Testis (tissue), 2 donors: ENCODE measurements at regions not wholly inside any gene's neighbourhood (a gene's known extent, or its start where the extent isn't known, plus 50 kb on each side); places are given as distances from the start of the nearest gene placed in this dataset.

Experiments used
- DNase-seq: peaks from one replicate; pipeline ENCODE4 v3.0.0-alpha.2; 2019
- H3K27ac ChIP-seq, 2 donors: fragments of 200-600 bp; sonication (generic); one replicate each; pipeline ENCODE4 v1.5.1; 2019
- H3K27me3 ChIP-seq: fragments of 200-600 bp; sonication (generic); one replicate; pipeline ENCODE4 v1.5.1; 2019
- H3K36me3 ChIP-seq: fragments of 200-600 bp; sonication (generic); one replicate; pipeline ENCODE4 v1.5.1; 2017; ENCODE audit warnings: low read depth; ENCODE audit errors: missing control alignments
- H3K4me1 ChIP-seq: fragments of 200-600 bp; sonication (generic); one replicate; pipeline ENCODE4 v1.5.1; 2019
- H3K4me3 ChIP-seq, 2 donors: fragments of 200-600 bp; sonication (generic); one replicate each; pipeline ENCODE4 v1.5.1; 2017 to 2019
- H3K9me3 ChIP-seq: fragments of 200-600 bp; sonication (generic); one replicate; pipeline ENCODE4 v1.5.1; 2017
- CTCF ChIP-seq, 3 experiments: fragments of 450-650 bp in 2 of 3; fragments of 200-600 bp in 1 of 3; sonication (generic) in 1 of 3; IDR thresholded peaks; one replicate each; pipeline ENCODE4 v1.5.1; 2016 to 2019; ENCODE audit warnings: antibody characterized with exemption in 3 of 3, mild to moderate bottlenecking in 2 of 3, moderate library complexity in 1 of 3
- POLR2A ChIP-seq: fragments of 450-650 bp; IDR thresholded peaks from one replicate; pipeline ENCODE4 v1.6.1; 2017; ENCODE audit warnings: antibody characterized with exemption, mild to moderate bottlenecking, moderate library complexity
- WGBS, 2 donors: methylation state at CpG; one replicate each; pipeline ENCODE4 v1.1.5; 2018; 5-methylcytosine and 5-hydroxymethylcytosine counted together
- intact Hi-C: fragments of 100-400 bp; cut with DNase I; formaldehyde crosslinking; loops from one replicate; pipeline ENCODE4 v1.15.1; 2023; ENCODE audit warnings: low total_unique reads

- no peaks in the 10 kb centered on the region for H3K9me3 ChIP-seq
- no peak for DNase-seq
- TF ChIP-seq POLR2A: no peak
- TF ChIP-seq CTCF (IDR thresholded peaks at IDR 0.05): no peak
- no peaks in the 10 kb centered on the region for H3K4me1 ChIP-seq
- intact Hi-C loops: no loop called here
- H3K36me3 ChIP-seq: no peaks in the 10 kb centered on the region
- H3K27me3 ChIP-seq: no peaks in the 10 kb centered on the region
- 90 to 96% methylated on average over 3 of the region's 3 CpGs for WGBS, 2 donors
- H3K4me3 ChIP-seq: no peak overlapping the region
- H3K27ac ChIP-seq: no peak overlapping the region
These were observed 390.8 kb downstream of the SLITRK6 start for GRCh38 chr13:85408415-85408814.

GRCh38 chr13:85406269-85406975 lies 392.8 kb downstream of the SLITRK6 start:
- no peak overlapping the region for H3K27ac ChIP-seq
- no peak overlapping the region for H3K4me3 ChIP-seq
- no peaks in the 10 kb centered on the region for H3K4me1 ChIP-seq
- no peaks in the 10 kb centered on the region for H3K27me3 ChIP-seq
- no peak for DNase-seq
- 85 to 91% methylated on average over 5 of the region's 5 CpGs for WGBS, 2 donors
- TF ChIP-seq POLR2A (no peak), CTCF (IDR thresholded peaks at IDR 0.05) (no peak)
- no peaks in the 10 kb centered on the region for H3K36me3 ChIP-seq
- intact Hi-C loops: no loop called here
- H3K9me3 ChIP-seq: no peaks in the 10 kb centered on the region

- Histone ChIP-seq H3K27me3 (no peaks in the 10 kb centered on the region), H3K36me3 (no peaks in the 10 kb centered on the region), H3K4me1 (no peaks in the 10 kb centered on the region), H3K9me3 (no peaks in the 10 kb centered on the region), H3K4me3 (no peak overlapping the region), H3K27ac (no peak overlapping the region)
- TF ChIP-seq CTCF (IDR thresholded peaks at IDR 0.05) (no peak), POLR2A (no peak)
- no peak for DNase-seq
- intact Hi-C loops: no loop called here
- 87 to 94% methylated on average over 11 to 13 of the region's 13 CpGs for WGBS, 2 donors
These were observed 393.8 kb downstream of the SLITRK6 start for GRCh38 chr13:85405316-85405897.

- H3K27ac ChIP-seq: no peak overlapping the region
- H3K9me3 ChIP-seq: no peaks in the 10 kb centered on the region
- no peaks in the 10 kb centered on the region for H3K27me3 ChIP-seq
- no peaks in the 10 kb centered on the region for H3K36me3 ChIP-seq
- TF ChIP-seq CTCF (IDR thresholded peaks at IDR 0.05): no peak
- TF ChIP-seq POLR2A: no peak
- H3K4me3 ChIP-seq: no peak overlapping the region
- WGBS, 2 donors: 24 to 32% methylated on average over 3 of the region's 3 CpGs
- H3K4me1 ChIP-seq: no peaks in the 10 kb centered on the region
- DNase-seq: no peak
- intact Hi-C loops: no loop called here
These were observed 412.8 kb downstream of the SLITRK6 start for GRCh38 chr13:85386424-85386823.

GRCh38 chr13:85383291-85383690 lies 415.9 kb downstream of the SLITRK6 start:
- no peaks in the 10 kb centered on the region for H3K27me3 ChIP-seq
- TF ChIP-seq CTCF (IDR thresholded peaks at IDR 0.05) (no peak), POLR2A (no peak)
- H3K4me1 ChIP-seq: no peaks in the 10 kb centered on the region
- intact Hi-C loops: no loop called here
- H3K36me3 ChIP-seq: no peaks in the 10 kb centered on the region
- H3K27ac ChIP-seq: no peak overlapping the region
- no peak for DNase-seq
- no peak overlapping the region for H3K4me3 ChIP-seq
- H3K9me3 ChIP-seq: no peaks in the 10 kb centered on the region
- 88 to 94% methylated on average over 1 of the region's 1 CpG for WGBS, 2 donors
